A549 (cell line): ENCODE measurements at regions not wholly inside any gene's neighbourhood (a gene's known extent, or its start where the extent isn't known, plus 50 kb on each side); places are given as distances from the start of the nearest gene placed in this dataset.

Experiments used
- ATAC-seq, 2 experiments: fragments of 200-7000 bp in 1 of 2; fragments of >200 bp in 1 of 2; cut with Nextera tagmentation in 1 of 2; cut with Tn5 transposase in 1 of 2; 3 replicates each; pipeline versions ENCODE4 v1.8.0 to v1.9.1; 2018 to 2020; ENCODE audit warnings: mild to moderate bottlenecking in 1 of 2, moderate library complexity in 1 of 2
- CTCF ChIA-PET: fragments of 300-600 bp; sonication (Branson Sonifier 250); formaldehyde crosslinking; extraction: SDS; loops from one replicate; lab custom pipeline; 2021; ENCODE audit warnings: antibody characterized with exemption, inconsistent platforms; lab: Yijun Ruan, JAX
- POLR2A ChIA-PET: fragments of 350-600 bp; formaldehyde crosslinking; extraction: SDS; loops from one replicate; lab custom pipeline; 2021; ENCODE audit warnings: antibody characterized with exemption, inconsistent platforms; lab: Yijun Ruan, JAX
- DNase-seq, 2 experiments: peaks; one replicate each; pipeline versions ENCODE4 v3.0.0 to v3.0.0-alpha.2; 2011 to 2016; ENCODE audit warnings: low read depth in 1 of 2, low spot score in 1 of 2
- FAIRE-seq: peaks from 2 replicates; lab custom pipeline; 2011; peaks lifted over from hg19 to GRCh38; lab: Jason Lieb, UNC
- H3K27ac ChIP-seq, 2 experiments: fragments of >200 bp; sonication (Bioruptor Twin); formaldehyde crosslinking; 3 replicates each; pipeline ENCODE4 v1.5.1; 2016 to 2017
- H3K4me1 ChIP-seq: fragments of >200 bp; sonication (Bioruptor Twin); formaldehyde crosslinking; 3 replicates; pipeline ENCODE4 v1.6.1; 2016
- H3K4me2 ChIP-seq: fragments of >200 bp; sonication (Bioruptor Twin); formaldehyde crosslinking; 3 replicates; pipeline ENCODE4 v1.6.1; 2016
- H3K4me3 ChIP-seq: fragments of >200 bp; sonication (Bioruptor Twin); formaldehyde crosslinking; 3 replicates; pipeline ENCODE4 v1.5.1; 2016
- H3K9me3 ChIP-seq: fragments of >200 bp; sonication (Bioruptor Twin); formaldehyde crosslinking; 3 replicates; pipeline ENCODE4 v1.6.1; 2016
- BHLHE40 ChIP-seq: IDR thresholded peaks from 2 replicates; pipeline ENCODE4 v1.6.1; 2012; ENCODE audit warnings: low read depth, low read length, inconsistent platforms
- CBX2 ChIP-seq: fragments of 200-600 bp; sonication (generic); IDR thresholded peaks from 2 replicates; pipeline ENCODE4 v1.6.1; 2016; ENCODE audit warnings: low read depth, mild to moderate bottlenecking, borderline replicate concordance
- CBX8 ChIP-seq: fragments of 200-600 bp; sonication (generic); IDR thresholded peaks from 2 replicates; pipeline ENCODE4 v1.6.1; 2016
- CHD4 ChIP-seq: fragments of 200-600 bp; sonication (generic); IDR thresholded peaks from 2 replicates; pipeline ENCODE4 v1.6.1; 2016; ENCODE audit warnings: antibody characterized with exemption, mild to moderate bottlenecking, borderline replicate concordance
- EHF ChIP-seq: fragments of 250-450 bp; sonication (Bioruptor Pico); IDR thresholded peaks from 2 replicates; pipeline ENCODE4 v1.5.0; 2020; ENCODE audit warnings: mild to moderate bottlenecking
- EHMT2 ChIP-seq: fragments of 200-600 bp; sonication (generic); IDR thresholded peaks from 2 replicates; pipeline ENCODE4 v1.6.1; 2016; ENCODE audit warnings: antibody characterized with exemption, low read depth, mild to moderate bottlenecking, moderate library complexity
- EP300 ChIP-seq, 2 experiments: fragments of >200 bp; sonication (Bioruptor Twin); formaldehyde crosslinking; IDR thresholded peaks; 2 replicates in 1 of 2; 3 replicates in 1 of 2; pipeline ENCODE4 v1.6.1; 2016 to 2017
- FOSB ChIP-seq: fragments of 250-450 bp; sonication (Bioruptor Pico); IDR thresholded peaks from 2 replicates; pipeline ENCODE4 v1.5.0; 2020; ENCODE audit warnings: mild to moderate bottlenecking, moderate library complexity
- HEYL ChIP-seq: fragments of 250-450 bp; sonication (Bioruptor Pico); IDR thresholded peaks from 2 replicates; pipeline ENCODE4 v1.8.0; 2021; ENCODE audit warnings: mild to moderate bottlenecking, moderate library complexity
- HOXB13 ChIP-seq: fragments of 250-450 bp; sonication (Bioruptor Pico); IDR thresholded peaks from 2 replicates; pipeline ENCODE4 v1.5.0; 2020; ENCODE audit warnings: low read depth, mild to moderate bottlenecking, moderate library complexity
- HOXB5 ChIP-seq: fragments of 250-450 bp; sonication (Bioruptor Pico); IDR thresholded peaks from 2 replicates; pipeline ENCODE4 v1.5.0; 2020; ENCODE audit warnings: mild to moderate bottlenecking, moderate library complexity
- JUNB ChIP-seq: fragments of >200 bp; sonication (Bioruptor Twin); formaldehyde crosslinking; IDR thresholded peaks from 2 replicates; pipeline ENCODE4 v1.6.1; 2016
- MAFK ChIP-seq: fragments of 450-650 bp; IDR thresholded peaks from 2 replicates; pipeline ENCODE4 v1.6.1; 2014; ENCODE audit not compliant: partially characterized antibody
- MYC ChIP-seq: IDR thresholded peaks from 2 replicates; pipeline ENCODE4 v1.6.1; 2012; ENCODE audit warnings: mild to moderate bottlenecking, inconsistent platforms, low read length, improper control_type of control experiment, borderline replicate concordance
- NFE2L2 ChIP-seq: fragments of 150-350 bp; conservative IDR thresholded peaks from 2 replicates; pipeline ENCODE4 v1.6.1; 2014; ENCODE audit warnings: low read length
- PHF8 ChIP-seq: fragments of 200-600 bp; sonication (generic); IDR thresholded peaks from 2 replicates; pipeline ENCODE4 v1.6.1; 2016; ENCODE audit warnings: low read depth, mild to moderate bottlenecking, antibody characterized with exemption, moderate library complexity, borderline replicate concordance
- POLR2A ChIP-seq: IDR thresholded peaks from 2 replicates; pipeline ENCODE4 v1.6.1; 2012; ENCODE audit warnings: mild to moderate bottlenecking, low read length
- RARB ChIP-seq: fragments of 250-450 bp; sonication (Bioruptor Pico); IDR thresholded peaks from 2 replicates; pipeline ENCODE4 v1.8.0; 2021; ENCODE audit warnings: mild to moderate bottlenecking, moderate library complexity
- RCOR1 ChIP-seq: fragments of 150-350 bp; IDR thresholded peaks from 2 replicates; pipeline ENCODE4 v1.6.1; 2014; ENCODE audit warnings: antibody characterized with exemption, low read length, low read depth
- RFX5 ChIP-seq: fragments of 450-650 bp; IDR thresholded peaks from 2 replicates; pipeline ENCODE4 v1.7.1; 2014; ENCODE audit warnings: antibody characterized with exemption, mild to moderate bottlenecking, moderate library complexity
- RNF2 ChIP-seq: fragments of 200-600 bp; sonication (generic); IDR thresholded peaks from 2 replicates; pipeline ENCODE4 v1.6.1; 2016; ENCODE audit warnings: low read depth, mild to moderate bottlenecking, antibody characterized with exemption, moderate library complexity, borderline replicate concordance
- SMC3 ChIP-seq: fragments of >200 bp; sonication (Bioruptor Twin); formaldehyde crosslinking; IDR thresholded peaks from 3 replicates; pipeline ENCODE4 v1.6.1; 2018; ENCODE audit warnings: inconsistent platforms
- ZFP36 ChIP-seq: fragments of 450-650 bp; IDR thresholded peaks from 2 replicates; pipeline ENCODE4 v1.6.1; 2014; ENCODE audit warnings: borderline replicate concordance; ENCODE audit not compliant: partially characterized antibody
- ZNF302 ChIP-seq: fragments of 250-450 bp; sonication (Bioruptor Pico); IDR thresholded peaks from 2 replicates; pipeline ENCODE4 v1.9.0; 2021; ENCODE audit warnings: inconsistent platforms, mild to moderate bottlenecking, moderate library complexity
- WGBS: methylation state at CpG from one replicate; pipeline ENCODE4 v1.1.6; 2017; ENCODE audit errors: missing lambda C conversion rate; 5-methylcytosine and 5-hydroxymethylcytosine counted together
- TF ChIP-seq, protein P1 (sequence below): fragments of 250-450 bp; sonication (Bioruptor Pico); IDR thresholded peaks from 2 replicates; pipeline ENCODE4 v1.5.0; 2021; ENCODE audit warnings: mild to moderate bottlenecking, moderate library complexity, borderline replicate concordance
- TF ChIP-seq, protein P2 (sequence below): fragments of 150-350 bp; IDR thresholded peaks from 2 replicates; pipeline ENCODE4 v1.6.1; 2014; ENCODE audit warnings: low read depth, mild to moderate bottlenecking, low read length
- TF ChIP-seq, protein P3 (sequence below): fragments of >200 bp; sonication (Bioruptor Twin); formaldehyde crosslinking; IDR thresholded peaks from 3 replicates; pipeline ENCODE4 v1.5.1; 2016
- TF ChIP-seq, protein P4 (sequence below): fragments of >200 bp; sonication (Bioruptor Twin); formaldehyde crosslinking; IDR thresholded peaks from 3 replicates; pipeline ENCODE4 v1.6.1; 2016

DNA sequence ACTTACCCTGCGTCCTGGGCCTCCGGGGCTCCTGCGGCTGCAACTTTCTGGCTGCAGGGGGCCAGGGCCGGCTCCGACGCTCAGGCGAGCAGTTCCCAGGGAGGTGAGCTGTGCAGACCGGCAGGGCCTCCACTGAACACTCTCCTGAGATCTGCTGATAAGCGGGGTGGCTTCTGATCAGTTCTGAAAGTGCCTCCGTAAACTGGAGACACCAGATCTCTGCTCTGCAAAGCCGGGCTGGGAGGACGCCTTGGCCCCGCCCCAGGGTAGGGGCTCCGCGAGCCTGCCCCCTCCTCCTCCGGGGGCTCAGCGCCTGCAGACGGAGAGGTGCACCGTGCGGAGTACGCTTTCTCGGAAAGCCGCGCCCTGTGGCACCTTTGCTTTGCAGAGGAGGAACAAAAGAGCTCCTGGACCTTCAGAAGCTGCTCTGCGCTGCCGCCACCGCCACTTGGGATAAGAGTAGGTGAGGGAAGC, 141.3 kb upstream of the VKORC1L1 start:
- ChIA-PET CTCF (interaction anchor here (1.0 kb wide), 1 partner anchor 17 kb away, joined by 3 read pairs; no protein-coding TSS in a partner anchor), POLR2A (no interaction called here)
- WGBS, result 92% methylated on average over 27 of the region's 27 CpGs
- peak in 1 of 2 experiments; percentile 39; a peak in 2 of 6 replicates for ATAC-seq
- no peak overlapping the region for H3K4me3 ChIP-seq
- H3K9me3 ChIP-seq, result no peaks in the 10 kb centered on the region
- no peak for DNase-seq
- TF ChIP-seq POLR2A (no peak), RCOR1 (no peak), RARB (CRISPR knock-in tag) (no peak), HEYL (CRISPR knock-in tag) (no peak), EHMT2 (no peak), MYC (no peak), SMC3 (no peak), RFX5 (no peak), NFE2L2 (no peak), ZNF302 (CRISPR knock-in tag) (no peak), EP300 (IDR thresholded peaks at IDR 0.05) (no peak), JUNB (no peak), PHF8 (no peak), FOSB (CRISPR knock-in tag) (no peak), HOXB13 (CRISPR knock-in tag) (no peak), BHLHE40 (no peak)
- TF ChIP-seq, protein P1, sequence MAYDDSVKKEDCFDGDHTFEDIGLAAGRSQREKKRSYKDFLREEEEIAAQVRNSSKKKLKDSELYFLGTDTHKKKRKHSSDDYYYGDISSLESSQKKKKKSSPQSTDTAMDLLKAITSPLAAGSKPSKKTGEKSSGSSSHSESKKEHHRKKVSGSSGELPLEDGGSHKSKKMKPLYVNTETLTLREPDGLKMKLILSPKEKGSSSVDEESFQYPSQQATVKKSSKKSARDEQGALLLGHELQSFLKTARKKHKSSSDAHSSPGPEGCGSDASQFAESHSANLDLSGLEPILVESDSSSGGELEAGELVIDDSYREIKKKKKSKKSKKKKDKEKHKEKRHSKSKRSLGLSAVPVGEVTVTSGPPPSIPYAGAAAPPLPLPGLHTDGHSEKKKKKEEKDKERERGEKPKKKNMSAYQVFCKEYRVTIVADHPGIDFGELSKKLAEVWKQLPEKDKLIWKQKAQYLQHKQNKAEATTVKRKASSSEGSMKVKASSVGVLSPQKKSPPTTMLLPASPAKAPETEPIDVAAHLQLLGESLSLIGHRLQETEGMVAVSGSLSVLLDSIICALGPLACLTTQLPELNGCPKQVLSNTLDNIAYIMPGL (CRISPR knock-in tag), result no peak
- no peak for FAIRE-seq
- no peak overlapping the region for H3K27ac ChIP-seq
- H3K4me1 ChIP-seq, result no peaks in the 10 kb centered on the region
- no peak overlapping the region for H3K4me2 ChIP-seq

DNA sequence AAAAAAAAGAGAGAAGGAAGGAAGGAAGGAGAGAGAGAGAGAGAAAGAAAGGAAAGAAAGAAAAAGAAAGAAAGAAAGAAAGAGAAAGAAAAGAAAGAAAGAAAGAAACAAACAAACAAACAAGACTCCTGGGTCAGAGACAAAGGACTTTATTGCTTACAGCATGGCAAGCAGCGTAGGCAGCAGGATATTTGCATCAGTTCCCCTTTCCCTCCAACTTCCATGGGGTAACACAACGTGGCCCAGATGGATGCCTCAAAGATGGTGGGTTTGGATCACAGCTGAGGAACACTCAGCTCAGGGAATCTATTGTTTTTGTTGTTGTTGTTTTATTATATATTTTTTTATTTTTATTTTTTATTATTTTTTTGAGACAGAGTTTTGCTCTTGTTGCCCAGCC, 128.5 kb upstream of the VKORC1L1 start:
- CTCF ChIA-PET, result no interaction called here
- no peak for DNase-seq
- WGBS, result 94% methylated on average over 2 of the region's 2 CpGs

More for the DNA sequence above, 128.5 kb upstream of the VKORC1L1 start:
- no peak for FAIRE-seq
- H3K27ac ChIP-seq, result no peak overlapping the region; a peak in 1 of 6 replicates
- H3K4me2 ChIP-seq, result no peak overlapping the region
- no peak overlapping the region for H3K4me3 ChIP-seq
- TF ChIP-seq CHD4 (no peak), EHF (CRISPR knock-in tag) (no peak), HOXB5 (CRISPR knock-in tag) (no peak), POLR2A (no peak), CBX2 (no peak), RNF2 (no peak), MAFK (no peak), CBX8 (no peak), ZFP36 (no peak), RARB (CRISPR knock-in tag) (no peak), RCOR1 (no peak), JUNB (no peak)
- TF ChIP-seq, protein P2, sequence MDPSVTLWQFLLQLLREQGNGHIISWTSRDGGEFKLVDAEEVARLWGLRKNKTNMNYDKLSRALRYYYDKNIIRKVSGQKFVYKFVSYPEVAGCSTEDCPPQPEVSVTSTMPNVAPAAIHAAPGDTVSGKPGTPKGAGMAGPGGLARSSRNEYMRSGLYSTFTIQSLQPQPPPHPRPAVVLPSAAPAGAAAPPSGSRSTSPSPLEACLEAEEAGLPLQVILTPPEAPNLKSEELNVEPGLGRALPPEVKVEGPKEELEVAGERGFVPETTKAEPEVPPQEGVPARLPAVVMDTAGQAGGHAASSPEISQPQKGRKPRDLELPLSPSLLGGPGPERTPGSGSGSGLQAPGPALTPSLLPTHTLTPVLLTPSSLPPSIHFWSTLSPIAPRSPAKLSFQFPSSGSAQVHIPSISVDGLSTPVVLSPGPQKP, result no peak
- TF ChIP-seq, protein P3, sequence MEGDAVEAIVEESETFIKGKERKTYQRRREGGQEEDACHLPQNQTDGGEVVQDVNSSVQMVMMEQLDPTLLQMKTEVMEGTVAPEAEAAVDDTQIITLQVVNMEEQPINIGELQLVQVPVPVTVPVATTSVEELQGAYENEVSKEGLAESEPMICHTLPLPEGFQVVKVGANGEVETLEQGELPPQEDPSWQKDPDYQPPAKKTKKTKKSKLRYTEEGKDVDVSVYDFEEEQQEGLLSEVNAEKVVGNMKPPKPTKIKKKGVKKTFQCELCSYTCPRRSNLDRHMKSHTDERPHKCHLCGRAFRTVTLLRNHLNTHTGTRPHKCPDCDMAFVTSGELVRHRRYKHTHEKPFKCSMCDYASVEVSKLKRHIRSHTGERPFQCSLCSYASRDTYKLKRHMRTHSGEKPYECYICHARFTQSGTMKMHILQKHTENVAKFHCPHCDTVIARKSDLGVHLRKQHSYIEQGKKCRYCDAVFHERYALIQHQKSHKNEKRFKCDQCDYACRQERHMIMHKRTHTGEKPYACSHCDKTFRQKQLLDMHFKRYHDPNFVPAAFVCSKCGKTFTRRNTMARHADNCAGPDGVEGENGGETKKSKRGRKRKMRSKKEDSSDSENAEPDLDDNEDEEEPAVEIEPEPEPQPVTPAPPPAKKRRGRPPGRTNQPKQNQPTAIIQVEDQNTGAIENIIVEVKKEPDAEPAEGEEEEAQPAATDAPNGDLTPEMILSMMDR, result no peak
- TF ChIP-seq, protein P4, sequence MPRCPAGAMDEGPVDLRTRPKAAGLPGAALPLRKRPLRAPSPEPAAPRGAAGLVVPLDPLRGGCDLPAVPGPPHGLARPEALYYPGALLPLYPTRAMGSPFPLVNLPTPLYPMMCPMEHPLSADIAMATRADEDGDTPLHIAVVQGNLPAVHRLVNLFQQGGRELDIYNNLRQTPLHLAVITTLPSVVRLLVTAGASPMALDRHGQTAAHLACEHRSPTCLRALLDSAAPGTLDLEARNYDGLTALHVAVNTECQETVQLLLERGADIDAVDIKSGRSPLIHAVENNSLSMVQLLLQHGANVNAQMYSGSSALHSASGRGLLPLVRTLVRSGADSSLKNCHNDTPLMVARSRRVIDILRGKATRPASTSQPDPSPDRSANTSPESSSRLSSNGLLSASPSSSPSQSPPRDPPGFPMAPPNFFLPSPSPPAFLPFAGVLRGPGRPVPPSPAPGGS, result no peak
- H3K4me1 ChIP-seq, result peaks cover 24% of the 10 kb centered on the region
- no peak for ATAC-seq
- H3K9me3 ChIP-seq, result no peaks in the 10 kb centered on the region
- POLR2A ChIA-PET, result no interaction called here
